Kidney (tissue), 13 donors: ENCODE measurements at regions not wholly inside any gene's neighbourhood (a gene's known extent, or its start where the extent isn't known, plus 50 kb on each side); places are given as distances from the start of the nearest gene placed in this dataset.

Experiments used
- DNase-seq, 5 donors: peaks; one replicate each; pipeline ENCODE4 v3.0.0-alpha.2; 2013 to 2020
- FAIRE-seq: peaks from 2 replicates; lab custom pipeline; 2012; peaks lifted over from hg19 to GRCh38; lab: Jason Lieb, UNC
- H3K27ac ChIP-seq, 2 donors: one replicate each; pipeline ENCODE4 v1.7.0; 2013; ENCODE audit warnings: low read depth in 2 of 2, low read length in 2 of 2, inconsistent platforms in 1 of 2
- H3K27me3 ChIP-seq: one replicate; pipeline ENCODE4 v1.7.1; 2013; ENCODE audit warnings: low read length, inconsistent platforms; ENCODE audit not compliant: control insufficient read depth, insufficient read depth
- H3K36me3 ChIP-seq, 3 donors: one replicate each; pipeline versions ENCODE4 v1.7.0 to v1.7.1; 2013; ENCODE audit warnings: low read length in 3 of 3, control low read depth in 1 of 3, inconsistent platforms in 1 of 3; ENCODE audit not compliant: insufficient read depth in 3 of 3, control insufficient read depth in 2 of 3
- H3K4me1 ChIP-seq, 3 donors: one replicate each; pipeline versions ENCODE4 v1.7.0 to v1.7.1; 2013; ENCODE audit warnings: low read length in 3 of 3, inconsistent platforms in 1 of 3, low read depth in 1 of 3; ENCODE audit not compliant: control insufficient read depth in 2 of 3, insufficient read depth in 2 of 3
- H3K4me3 ChIP-seq, 3 donors: one replicate each; pipeline versions ENCODE4 v1.7.0 to v1.8.1; 2013; ENCODE audit warnings: low read length in 3 of 3, control low read depth in 1 of 3, inconsistent platforms in 1 of 3
- H3K9ac ChIP-seq, 3 donors: one replicate each; pipeline versions ENCODE4 v1.7.0 to v1.7.1; 2013; ENCODE audit warnings: low read length in 3 of 3, control low read depth in 1 of 3, inconsistent platforms in 1 of 3
- H3K9me3 ChIP-seq, 3 donors: one replicate each; pipeline versions ENCODE4 v1.7.0 to v1.7.1; 2013; ENCODE audit warnings: low read length in 3 of 3, control low read depth in 1 of 3, inconsistent platforms in 1 of 3; ENCODE audit not compliant: control insufficient read depth in 2 of 3, insufficient read depth in 1 of 3
- CTCF ChIP-seq: IDR thresholded peaks from 3 replicates; pipeline ENCODE4 v1.5.1; 2012; ENCODE audit warnings: mild to moderate bottlenecking, moderate library complexity, borderline replicate concordance; ENCODE audit not compliant: insufficient read depth; ENCODE audit errors: extremely low read depth
- intact Hi-C: fragments of 100-400 bp; cut with DNase I; formaldehyde crosslinking; loops from one replicate; pipeline ENCODE4 v1.11.1; 2022
- donor health status: control.
- donor health status: control.
- donor health status: control.
- donor health status: control.
- donor health status: control.
- donor health status: DM: yes; HTN: yes; CAD: no.
- donor health status: Normal renal cell carcinoma (clear cell type).

DNA sequence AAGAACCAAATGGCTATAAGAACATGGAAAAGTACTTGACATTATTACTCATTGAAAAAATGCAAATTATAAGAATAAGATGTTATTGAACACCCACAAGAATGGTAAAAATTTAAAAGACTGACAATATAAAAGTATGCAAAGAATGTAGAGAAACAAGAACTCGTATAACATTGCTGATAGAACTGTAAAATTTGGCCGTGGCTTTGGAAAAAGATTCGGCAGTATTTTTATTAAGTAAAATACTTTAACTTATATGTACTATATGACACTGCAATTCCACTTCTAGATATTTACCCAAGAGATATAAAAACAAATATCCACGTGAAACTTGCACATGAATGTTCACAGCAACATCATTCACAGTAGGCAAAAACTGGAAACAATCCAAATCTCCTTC, 239.2 kb downstream of the TPBG start:
- TF ChIP-seq CTCF: no peak
- Histone ChIP-seq H3K27me3 (no peaks in the 10 kb centered on the region), H3K4me3 (no peak overlapping the region), H3K4me1 (no peaks in the 10 kb centered on the region), H3K9me3 (no peaks in the 10 kb centered on the region), H3K36me3 (no peaks in the 10 kb centered on the region), H3K9ac (no peak overlapping the region), H3K27ac (no peak overlapping the region)
- intact Hi-C loops: no loop called here
- no peak for FAIRE-seq
- DNase-seq: no peak

DNA sequence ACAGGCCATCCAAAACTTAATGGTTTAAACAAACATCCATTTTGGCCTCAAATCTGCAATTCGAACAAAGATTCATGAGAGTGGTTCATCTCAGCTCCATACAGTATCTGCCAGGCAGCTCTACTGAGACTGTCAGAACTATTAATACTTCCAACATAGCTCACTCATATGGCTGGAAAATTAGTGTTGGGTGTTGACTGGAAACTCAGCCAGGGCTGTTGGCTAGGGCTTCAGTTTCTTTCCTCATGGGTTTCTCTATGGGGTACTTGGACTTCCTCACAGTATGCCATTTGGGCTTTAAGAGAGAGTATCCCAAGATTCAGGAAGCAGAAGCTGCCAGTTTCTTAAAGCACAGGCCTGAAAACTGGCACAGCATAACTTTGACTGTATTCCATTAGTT, 240.3 kb downstream of the TPBG start:
- Histone ChIP-seq H3K27ac (no peak overlapping the region), H3K4me3 (no peak overlapping the region), H3K4me1 (no peaks in the 10 kb centered on the region), H3K27me3 (no peaks in the 10 kb centered on the region), H3K9me3 (no peaks in the 10 kb centered on the region), H3K36me3 (no peaks in the 10 kb centered on the region), H3K9ac (no peak overlapping the region)
- DNase-seq: no peak
- intact Hi-C loops: no loop called here
- no peak for FAIRE-seq
- TF ChIP-seq CTCF: no peak

GRCh38 chr6:82607998-82608725, 244.5 kb downstream of the TPBG start:
- H3K27ac ChIP-seq: no peak overlapping the region
- no peak for TF ChIP-seq CTCF
- no peaks in the 10 kb centered on the region for H3K4me1 ChIP-seq
- no peaks in the 10 kb centered on the region for H3K9me3 ChIP-seq
- no peak overlapping the region for H3K4me3 ChIP-seq
- intact Hi-C loops: no loop called here
- no peak for DNase-seq
- no peaks in the 10 kb centered on the region for H3K27me3 ChIP-seq
- no peak overlapping the region for H3K9ac ChIP-seq
- no peak for FAIRE-seq
- no peaks in the 10 kb centered on the region for H3K36me3 ChIP-seq

- H3K9me3 ChIP-seq: no peaks in the 10 kb centered on the region
- no peak for DNase-seq
- no peak for FAIRE-seq
- H3K4me1 ChIP-seq: no peaks in the 10 kb centered on the region
- H3K9ac ChIP-seq: no peak overlapping the region
- no peak overlapping the region for H3K4me3 ChIP-seq
- TF ChIP-seq CTCF: no peak
- H3K27me3 ChIP-seq: no peaks in the 10 kb centered on the region
- intact Hi-C loops: no loop called here
- H3K27ac ChIP-seq: no peak overlapping the region
- H3K36me3 ChIP-seq: no peaks in the 10 kb centered on the region
Measured at GRCh38 chr6:82608781-82609180, 245.2 kb downstream of the TPBG start.
